GM18519 (cell line): ENCODE measurements at regions not wholly inside any gene's neighbourhood (a gene's known extent, or its start where the extent isn't known, plus 50 kb on each side); places are given as distances from the start of the nearest gene placed in this dataset.
A peak's percentile ranks its signal among the peaks of the same experiment; 100 is the strongest.

ENCODE experiments used
- ATAC-seq: cut with Tn5 transposase; IDR thresholded peaks from one replicate; pipeline ENCODE4 v1.9.1; 2021; ENCODE audit warnings: mild to moderate bottlenecking, moderate library complexity; ENCODE audit not compliant: unreplicated experiment, low FRiP score

DNA sequence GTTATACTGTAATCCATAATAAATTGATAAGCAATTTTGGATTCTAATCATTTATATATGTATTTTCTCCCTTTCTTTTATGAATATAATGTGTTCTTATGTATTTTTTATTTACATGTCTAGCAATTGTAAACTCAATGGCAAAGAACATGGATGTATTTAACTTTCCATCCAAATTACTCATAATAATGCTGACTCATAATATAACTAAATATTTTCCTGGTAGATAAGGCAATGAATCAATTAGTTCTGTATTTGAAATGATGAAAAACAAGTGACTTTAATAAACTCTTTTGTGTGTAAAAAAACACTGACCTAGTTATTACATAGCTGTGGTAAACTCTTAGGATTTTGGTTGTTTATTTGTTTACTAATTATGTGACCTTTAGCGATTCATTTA lies 211.2 kb downstream of the DTHD1 start:
- no peak for ATAC-seq

DNA sequence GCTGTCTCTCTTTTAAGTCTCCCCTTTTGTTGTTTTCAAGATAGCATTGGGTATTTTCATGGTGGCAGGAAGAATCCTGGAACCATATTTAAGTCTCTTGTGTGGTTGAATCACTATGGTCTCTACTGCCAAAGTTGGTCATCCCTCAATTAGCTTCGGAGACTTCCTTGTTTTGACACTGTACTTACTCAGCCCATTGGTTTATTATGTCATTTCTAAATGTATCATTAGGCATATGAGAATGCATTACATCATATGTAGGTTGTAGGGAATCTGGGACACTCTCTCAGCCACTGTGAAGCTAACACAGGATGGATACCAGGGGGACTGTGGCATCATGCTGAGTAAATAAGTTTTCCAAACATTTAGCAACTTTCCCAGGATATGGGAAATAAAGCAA lies 211.8 kb downstream of the DTHD1 start:
- no peak for ATAC-seq

GRCh38 chr4:36494016-36494415 lies 212.6 kb downstream of the DTHD1 start:
- ATAC-seq: no peak

GRCh38 chr4:36494747-36495146 lies 213.3 kb downstream of the DTHD1 start:
- no peak for ATAC-seq

DNA sequence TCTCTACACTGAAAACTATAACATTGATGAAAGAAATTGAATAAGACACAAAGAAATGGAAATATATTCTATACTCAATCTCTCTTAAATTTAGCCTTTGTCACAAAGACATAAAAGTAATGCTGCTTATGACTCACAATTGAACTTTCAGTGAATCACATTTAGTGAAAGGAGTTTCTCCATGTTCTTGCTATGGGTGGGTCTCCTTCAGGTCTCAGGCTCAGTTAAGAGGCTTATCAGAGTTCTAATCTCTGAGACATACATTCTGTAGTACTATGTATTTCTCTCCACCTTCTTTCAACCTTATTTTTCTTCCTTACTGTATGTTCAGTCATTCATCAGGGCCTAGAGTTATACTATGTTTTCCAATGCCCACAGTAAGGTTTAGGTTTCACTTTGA lies 220.9 kb downstream of the DTHD1 start:
- ATAC-seq: no peak

- no peak for ATAC-seq
These were observed 227.0 kb downstream of the DTHD1 start for GRCh38 chr4:36508394-36508793.

GRCh38 chr4:36509845-36510244 lies 228.4 kb downstream of the DTHD1 start:
- no peak for ATAC-seq

DNA sequence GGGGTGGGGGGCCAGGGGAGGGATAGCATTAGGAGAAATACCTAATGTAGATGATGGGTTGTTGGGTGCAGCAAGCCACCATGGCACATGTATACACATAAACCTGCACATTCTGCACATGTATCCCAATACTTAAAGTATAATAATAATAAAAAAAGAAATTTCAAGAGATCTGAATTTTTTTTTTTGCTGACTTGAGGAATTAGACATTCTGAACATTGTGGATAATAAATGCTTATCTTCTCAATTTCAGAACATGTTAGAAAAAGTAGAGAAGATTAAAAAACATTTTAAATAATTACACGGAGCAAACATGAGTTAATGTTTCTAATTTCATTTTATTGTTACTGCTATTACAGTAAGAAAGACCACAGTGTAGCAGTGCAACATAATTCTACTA lies 230.4 kb downstream of the DTHD1 start:
- ATAC-seq: no peak

GRCh38 chr4:36516522-36517095 lies 235.2 kb downstream of the DTHD1 start:
- ATAC-seq: no peak

DNA sequence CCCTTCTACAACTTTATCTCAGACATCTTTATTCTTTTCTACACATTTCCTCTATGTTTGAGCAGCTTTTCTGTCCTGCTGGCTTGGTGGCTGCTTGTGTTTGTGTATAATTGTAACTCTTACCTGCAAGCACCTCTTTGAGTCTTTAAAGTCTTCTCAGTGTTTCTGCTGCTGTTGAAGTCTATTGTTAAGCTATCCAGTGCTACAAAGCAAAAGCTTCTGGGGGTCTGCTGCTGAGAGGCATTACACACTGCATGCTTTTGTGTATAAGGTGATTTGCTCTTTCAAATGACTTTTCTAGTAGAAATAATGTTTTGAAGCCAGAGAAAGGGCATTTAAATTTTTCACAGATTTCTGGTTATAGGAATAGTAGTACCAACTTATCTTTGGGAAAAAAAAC lies 241.8 kb downstream of the DTHD1 start:
- ATAC-seq: no peak

DNA sequence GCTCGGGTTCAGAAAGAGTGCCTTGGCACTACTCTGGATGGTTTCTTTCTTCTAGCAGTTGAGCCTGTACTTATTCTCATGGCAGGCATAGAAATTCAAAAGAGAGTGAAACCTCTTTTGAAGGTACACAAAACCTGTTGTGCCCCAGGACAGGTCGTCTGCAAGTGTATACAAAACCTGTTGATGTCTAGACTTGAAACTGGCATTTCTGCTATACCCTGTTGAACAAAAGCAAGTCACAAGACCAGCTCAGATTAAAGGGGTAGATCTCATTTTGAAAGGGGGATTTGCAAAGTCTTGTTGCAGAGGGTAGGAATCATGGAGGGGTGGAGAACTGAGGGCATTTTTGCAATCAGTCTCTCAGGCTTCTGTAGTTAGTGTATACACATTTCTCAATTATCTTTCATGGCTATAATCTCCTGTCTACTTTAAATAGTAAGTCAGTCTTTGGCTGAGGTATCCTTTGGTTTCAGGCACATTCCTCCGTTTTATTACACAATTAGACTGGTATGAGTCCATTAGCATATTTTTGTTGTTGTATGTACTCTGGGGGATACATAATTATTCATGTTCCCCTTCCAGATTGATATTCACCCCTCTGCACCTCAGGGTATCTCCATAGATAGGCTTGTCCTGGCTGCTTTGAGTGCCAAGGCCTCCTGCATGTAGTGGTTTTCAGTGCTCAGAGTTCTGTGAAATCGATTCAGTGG lies 251.4 kb downstream of the DTHD1 start:
- no peak for ATAC-seq

GRCh38 chr4:36533944-36534343 lies 252.5 kb downstream of the DTHD1 start:
- no peak for ATAC-seq

- ATAC-seq: no peak
These were observed 266.0 kb downstream of the DTHD1 start for GRCh38 chr4:36547383-36547782.

- ATAC-seq: no peak
These were observed 267.8 kb downstream of the DTHD1 start for GRCh38 chr4:36549252-36549651.

DNA sequence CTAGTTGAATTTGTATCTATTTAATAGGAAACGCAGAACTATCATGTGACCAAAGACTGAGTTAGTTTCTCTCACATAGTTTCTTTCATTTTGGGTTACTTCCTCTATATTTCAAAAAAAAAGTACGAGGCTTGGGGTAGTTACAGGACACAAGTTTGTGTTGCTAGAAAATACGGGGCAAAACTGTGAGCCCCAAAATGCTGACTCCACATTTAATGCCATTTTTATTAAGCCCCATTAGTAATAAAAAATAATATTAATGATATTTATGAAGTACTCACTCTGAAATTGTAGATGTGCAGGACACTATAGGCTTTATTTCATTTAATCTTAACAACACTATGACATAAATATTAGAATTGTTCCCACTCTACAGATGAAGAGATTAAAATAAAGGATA lies 268.6 kb downstream of the DTHD1 start:
- no peak for ATAC-seq

DNA sequence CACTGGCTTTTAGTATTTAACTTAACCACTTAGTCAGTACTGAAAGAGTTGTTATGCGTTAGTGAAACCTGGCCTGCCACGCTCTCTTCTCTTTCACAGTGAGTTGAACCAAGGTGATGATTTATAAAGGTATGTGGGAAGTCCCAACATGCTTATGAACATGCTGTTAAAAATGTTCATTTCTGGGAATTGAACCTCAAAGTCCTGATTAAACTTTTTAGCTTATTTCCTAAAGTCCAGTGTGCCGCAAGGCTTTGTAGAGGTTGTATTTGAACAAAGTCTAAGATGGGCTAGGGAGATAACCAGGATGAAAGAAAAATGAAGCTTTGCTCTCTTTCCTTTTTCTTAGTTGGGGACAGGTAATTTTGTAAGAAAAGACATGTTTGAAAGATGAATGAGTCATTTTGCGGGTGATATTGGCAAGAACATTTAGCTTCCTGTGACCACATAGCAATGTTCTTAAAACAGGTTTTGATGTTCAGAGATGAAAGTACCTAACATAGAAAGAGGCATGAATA lies 270.3 kb downstream of the DTHD1 start:
- ATAC-seq: peak; percentile 86

- ATAC-seq: no peak
These were observed 271.6 kb downstream of the DTHD1 start for GRCh38 chr4:36553029-36553428.

DNA sequence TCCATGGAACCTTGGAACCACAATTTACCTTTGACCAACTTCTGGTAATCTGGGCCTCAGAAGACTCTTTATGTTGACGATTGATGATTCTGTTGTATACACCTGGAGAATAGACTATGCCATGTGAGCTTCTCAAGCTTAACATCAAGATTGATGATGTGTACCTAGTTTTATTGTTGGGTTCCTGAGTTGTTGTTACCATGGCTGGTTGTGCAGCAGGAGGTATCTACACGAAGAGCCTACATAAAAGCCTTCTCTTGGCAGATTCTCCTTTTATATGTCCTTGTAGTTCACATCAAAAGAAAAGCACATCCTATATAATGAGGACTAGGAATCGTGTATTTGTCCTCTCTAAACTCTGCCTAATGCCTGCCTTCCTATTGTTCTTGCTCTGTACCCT lies 272.0 kb downstream of the DTHD1 start:
- ATAC-seq: no peak

GRCh38 chr4:36556984-36557383 lies 275.6 kb downstream of the DTHD1 start:
- no peak for ATAC-seq

DNA sequence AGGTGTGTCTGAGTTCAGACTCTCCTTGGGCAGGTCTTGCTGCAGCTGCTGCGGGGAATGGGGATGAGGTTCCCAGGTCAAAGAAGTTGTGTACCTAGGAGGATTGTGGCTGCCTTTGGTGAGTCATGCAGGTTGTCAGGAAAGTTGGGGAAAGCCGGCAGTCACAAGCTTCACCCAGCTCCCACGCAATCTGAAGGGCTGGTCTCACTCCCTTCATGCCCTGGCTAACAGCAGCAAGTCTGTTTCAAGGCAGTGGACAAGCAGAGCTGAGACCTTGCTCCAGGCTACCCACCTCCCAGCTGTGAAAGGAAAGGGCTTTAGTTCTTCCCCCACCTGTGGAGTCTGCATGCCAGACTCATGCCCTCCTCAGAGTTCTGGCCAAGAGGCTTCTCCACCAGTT lies 287.2 kb downstream of the DTHD1 start:
- ATAC-seq: no peak

DNA sequence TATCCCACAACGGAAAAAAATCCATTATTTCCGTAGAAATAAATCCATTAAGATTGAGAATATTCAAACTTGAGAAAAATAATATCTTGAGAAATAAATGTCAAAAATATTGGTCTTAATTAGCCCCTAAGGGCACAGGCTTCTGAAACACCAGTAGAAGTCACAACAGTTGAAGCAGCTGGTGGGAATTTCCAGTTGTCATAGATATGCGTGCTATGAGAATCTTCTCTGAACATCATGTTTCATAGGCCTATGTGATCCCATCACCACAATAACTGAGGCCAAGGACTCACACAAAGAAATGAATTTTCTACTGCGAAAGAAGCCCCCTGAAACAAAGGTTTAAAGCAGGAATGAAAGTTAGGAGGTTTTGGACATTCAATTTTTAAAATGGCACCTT lies 292.0 kb downstream of the DTHD1 start:
- ATAC-seq: peak; percentile 48

- no peak for ATAC-seq
These were observed 293.4 kb downstream of the DTHD1 start for GRCh38 chr4:36574816-36575215.
